Adrenal gland (tissue), 9 donors: ENCODE measurements at regions not wholly inside any gene's neighbourhood (a gene's known extent, or its start where the extent isn't known, plus 50 kb on each side); places are given as distances from the start of the nearest gene placed in this dataset.

ENCODE experiments used
- DNase-seq, 7 donors: peaks; one replicate each; pipeline ENCODE4 v3.0.0-alpha.2; 2019 to 2020
- H3K27ac ChIP-seq, 5 donors: fragments of 200-600 bp; sonication (generic) in 4 of 5; 1 replicate in 3 of 5; 2 replicates in 2 of 5; pipeline versions ENCODE4 v1.5.1 to v1.8.0; 2016 to 2020; ENCODE audit warnings: mild to moderate bottlenecking in 1 of 5
- H3K27me3 ChIP-seq: fragments of 200-600 bp; 2 replicates; pipeline ENCODE4 v1.8.0; 2021
- H3K36me3 ChIP-seq, 2 donors: fragments of 200-600 bp; replicated peaks in 1 of 2; 1 replicate in 1 of 2; 2 replicates in 1 of 2; pipeline versions ENCODE4 v1.5.1 to v1.8.0; 2018 to 2022
- H3K4me1 ChIP-seq, 2 donors: fragments of 200-600 bp; replicated peaks in 1 of 2; 1 replicate in 1 of 2; 2 replicates in 1 of 2; pipeline versions ENCODE4 v1.5.1 to v1.8.0; 2018 to 2021
- H3K4me3 ChIP-seq, 4 donors: fragments of 200-600 bp; sonication (generic) in 3 of 4; one replicate each; pipeline ENCODE4 v1.5.1; 2016 to 2018
- H3K9me3 ChIP-seq, 3 donors: fragments of 200-600 bp; sonication (generic) in 1 of 3; replicated peaks in 1 of 3; 1 replicate in 2 of 3; 2 replicates in 1 of 3; pipeline versions ENCODE4 v1.5.1 to v1.8.0; 2016 to 2021
- CTCF ChIP-seq, 6 experiments: fragments of 450-650 bp in 4 of 6; fragments of 200-600 bp in 2 of 6; sonication (generic) in 1 of 6; IDR thresholded peaks; 1 replicate in 5 of 6; 2 replicates in 1 of 6; pipeline versions ENCODE4 v1.5.1 to v1.8.0; 2016 to 2021; ENCODE audit warnings: antibody characterized with exemption in 6 of 6, mild to moderate bottlenecking in 2 of 6, moderate library complexity in 1 of 6
- POLR2A ChIP-seq, 2 donors: fragments of 450-650 bp; IDR thresholded peaks; one replicate each; pipeline ENCODE4 v1.6.1; 2017; ENCODE audit warnings: antibody characterized with exemption in 2 of 2, mild to moderate bottlenecking in 2 of 2, moderate library complexity in 1 of 2
- WGBS, 4 donors: extraction: QIAGEN DNeasy Blood & Tissue Kit in 2 of 4; methylation state at CpG; one replicate each; pipeline versions ENCODE4 v1.1.5 to v1.1.7; 2013 to 2017; 5-methylcytosine and 5-hydroxymethylcytosine counted together
- intact Hi-C, 2 donors: fragments of 100-400 bp; cut with DNase I; formaldehyde crosslinking; loops; one replicate each; pipeline versions ENCODE4 v1.14.1 to v1.15.0; 2022 to 2023
- donor health status: healthy with polysubstance abuse.
- donor health status: Bipolar disorder and iron deficiency.
- donor health status: DM: yes; HTN: yes; CAD: no.
- donor health status: DM: no; HTN: no; CAD: no.
- donor health status: DM: no; HTN: no; CAD: no.

GRCh38 chr5:124102486-124102885, 590.5 kb downstream of the CSNK1G3 start:
- Histone ChIP-seq H3K4me3 (no peak overlapping the region), H3K36me3 (no peaks in the 10 kb centered on the region), H3K9me3 (no peaks in the 10 kb centered on the region), H3K4me1 (no peaks in the 10 kb centered on the region), H3K27ac (no peak overlapping the region), H3K27me3 (no peaks in the 10 kb centered on the region)
- 78 to 90% (median 80%) methylated on average over 3 of the region's 3 CpGs for WGBS, 4 donors
- no peak for TF ChIP-seq CTCF (IDR thresholded peaks at IDR 0.05)
- TF ChIP-seq POLR2A (IDR thresholded peaks at IDR 0.05): no peak
- no peak for DNase-seq
- intact Hi-C loops: no loop called here

GRCh38 chr5:124093658-124094057, 581.7 kb downstream of the CSNK1G3 start:
- no peaks in the 10 kb centered on the region for H3K27me3 ChIP-seq
- intact Hi-C loops: no loop called here
- TF ChIP-seq CTCF (IDR thresholded peaks at IDR 0.05) (no peak), POLR2A (IDR thresholded peaks at IDR 0.05) (no peak)
- H3K27ac ChIP-seq: no peak overlapping the region
- no peaks in the 10 kb centered on the region for H3K36me3 ChIP-seq
- no peaks in the 10 kb centered on the region for H3K4me1 ChIP-seq
- WGBS, 4 donors: 80 to 93% (median 87%) methylated on average over 1 of the region's 1 CpG
- H3K4me3 ChIP-seq: no peak overlapping the region
- DNase-seq: no peak
- no peaks in the 10 kb centered on the region for H3K9me3 ChIP-seq

- H3K27me3 ChIP-seq: no peaks in the 10 kb centered on the region
- H3K27ac ChIP-seq: no peak overlapping the region
- no peaks in the 10 kb centered on the region for H3K9me3 ChIP-seq
- 86 to 97% (median 94%) methylated on average over 3 of the region's 3 CpGs for WGBS, 4 donors
- H3K4me3 ChIP-seq: no peak overlapping the region
- no peak for DNase-seq
- no peaks in the 10 kb centered on the region for H3K36me3 ChIP-seq
- no peaks in the 10 kb centered on the region for H3K4me1 ChIP-seq
- no peak for TF ChIP-seq CTCF (IDR thresholded peaks at IDR 0.05)
- no peak for TF ChIP-seq POLR2A (IDR thresholded peaks at IDR 0.05)
- intact Hi-C loops: no loop called here
These were observed 578.1 kb downstream of the CSNK1G3 start for GRCh38 chr5:124090115-124090514.

DNA sequence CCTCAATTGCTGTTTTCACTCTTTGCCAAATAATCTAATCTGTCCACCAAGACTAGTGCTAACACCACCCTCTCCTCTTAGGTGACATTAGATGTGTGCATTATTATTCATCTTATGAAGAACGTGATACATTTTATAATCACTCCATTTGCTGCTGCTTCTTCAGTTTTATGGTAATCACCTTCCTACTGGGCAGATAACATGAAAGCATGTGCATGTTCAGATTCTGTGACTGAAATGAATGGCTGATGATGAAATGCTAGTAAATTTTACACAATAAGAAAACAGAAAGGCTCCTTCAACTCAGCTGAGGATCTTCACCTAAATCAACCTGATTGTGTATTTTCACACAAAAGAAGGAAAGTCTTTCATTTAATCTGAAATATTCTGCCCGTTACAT, 577.6 kb downstream of the CSNK1G3 start:
- intact Hi-C loops: no loop called here
- H3K27ac ChIP-seq: no peak overlapping the region
- H3K4me1 ChIP-seq: no peaks in the 10 kb centered on the region
- no peak overlapping the region for H3K4me3 ChIP-seq
- 35 to 88% (median 62%) methylated on average over 2 of the region's 2 CpGs for WGBS, 4 donors
- no peaks in the 10 kb centered on the region for H3K36me3 ChIP-seq
- no peak for DNase-seq
- no peaks in the 10 kb centered on the region for H3K9me3 ChIP-seq
- H3K27me3 ChIP-seq: no peaks in the 10 kb centered on the region
- TF ChIP-seq CTCF (IDR thresholded peaks at IDR 0.05): no peak
- no peak for TF ChIP-seq POLR2A (IDR thresholded peaks at IDR 0.05)
